Brain microvascular endothelial cell (primary cell): ENCODE measurements at regions not wholly inside any gene's neighbourhood (a gene's known extent, or its start where the extent isn't known, plus 50 kb on each side); places are given as distances from the start of the nearest gene placed in this dataset.

Experiments used
- DNase-seq: peaks from one replicate; pipeline ENCODE4 v3.0.0-alpha.2; 2020
- H3K27ac ChIP-seq: fragments of 250-450 bp; sonication (Bioruptor Pico); 2 replicates; pipeline ENCODE4 v1.5.1; 2020; ENCODE audit warnings: mild to moderate bottlenecking, moderate library complexity
- H3K27me3 ChIP-seq: fragments of 250-450 bp; sonication (Bioruptor Pico); replicated peaks from 2 replicates; pipeline ENCODE4 v1.5.1; 2020; ENCODE audit warnings: mild to moderate bottlenecking
- H3K36me3 ChIP-seq: fragments of 250-450 bp; sonication (Bioruptor Pico); replicated peaks from 2 replicates; pipeline ENCODE4 v1.5.1; 2020; ENCODE audit warnings: mild to moderate bottlenecking
- H3K4me3 ChIP-seq: 2 replicates; pipeline ENCODE4 v1.5.1; 2011; ENCODE audit warnings: low read depth, mild to moderate bottlenecking, control low read depth, low read length, moderate library complexity
- in situ Hi-C: cut with HindIII; loops from 2 replicates; pipeline ENCODE4 v1.10.0; 2017; ENCODE audit warnings: low sequenced_read_pairs, low pct_ligation_motif_present
- TF ChIP-seq, protein P1 (sequence below): IDR thresholded peaks from 2 replicates; pipeline ENCODE4 v1.5.1; 2011; ENCODE audit warnings: low read depth, mild to moderate bottlenecking, moderate library complexity, low read length, control low read depth, inconsistent platforms; ENCODE audit errors: missing control alignments

DNA sequence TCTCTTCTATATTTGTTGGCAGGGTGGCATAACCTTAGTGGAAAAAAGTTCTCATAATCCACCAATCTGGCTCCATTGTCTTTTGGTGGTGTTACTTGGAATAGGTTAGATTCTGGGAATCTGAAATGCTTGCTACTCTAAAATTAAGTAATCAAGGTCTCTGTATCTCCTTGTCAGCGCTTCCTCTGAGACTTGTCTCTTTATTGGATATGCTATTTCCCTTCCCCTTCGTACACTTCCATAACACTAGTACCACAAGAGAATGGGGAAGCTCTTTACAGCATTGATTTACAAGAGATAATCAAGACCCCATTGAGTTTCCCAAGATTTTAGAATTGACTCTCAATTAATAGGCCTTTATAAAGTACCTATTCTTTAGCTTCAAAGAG lies 280.2 kb downstream of the ADGB start:
- H3K4me3 ChIP-seq = no peak overlapping the region
- in situ Hi-C loops = no loop called here
- DNase-seq = no peak
- H3K36me3 ChIP-seq = no peaks in the 10 kb centered on the region
- no peak overlapping the region for H3K27ac ChIP-seq
- TF ChIP-seq, protein P1, sequence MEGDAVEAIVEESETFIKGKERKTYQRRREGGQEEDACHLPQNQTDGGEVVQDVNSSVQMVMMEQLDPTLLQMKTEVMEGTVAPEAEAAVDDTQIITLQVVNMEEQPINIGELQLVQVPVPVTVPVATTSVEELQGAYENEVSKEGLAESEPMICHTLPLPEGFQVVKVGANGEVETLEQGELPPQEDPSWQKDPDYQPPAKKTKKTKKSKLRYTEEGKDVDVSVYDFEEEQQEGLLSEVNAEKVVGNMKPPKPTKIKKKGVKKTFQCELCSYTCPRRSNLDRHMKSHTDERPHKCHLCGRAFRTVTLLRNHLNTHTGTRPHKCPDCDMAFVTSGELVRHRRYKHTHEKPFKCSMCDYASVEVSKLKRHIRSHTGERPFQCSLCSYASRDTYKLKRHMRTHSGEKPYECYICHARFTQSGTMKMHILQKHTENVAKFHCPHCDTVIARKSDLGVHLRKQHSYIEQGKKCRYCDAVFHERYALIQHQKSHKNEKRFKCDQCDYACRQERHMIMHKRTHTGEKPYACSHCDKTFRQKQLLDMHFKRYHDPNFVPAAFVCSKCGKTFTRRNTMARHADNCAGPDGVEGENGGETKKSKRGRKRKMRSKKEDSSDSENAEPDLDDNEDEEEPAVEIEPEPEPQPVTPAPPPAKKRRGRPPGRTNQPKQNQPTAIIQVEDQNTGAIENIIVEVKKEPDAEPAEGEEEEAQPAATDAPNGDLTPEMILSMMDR = no peak
- no peaks in the 10 kb centered on the region for H3K27me3 ChIP-seq

DNA sequence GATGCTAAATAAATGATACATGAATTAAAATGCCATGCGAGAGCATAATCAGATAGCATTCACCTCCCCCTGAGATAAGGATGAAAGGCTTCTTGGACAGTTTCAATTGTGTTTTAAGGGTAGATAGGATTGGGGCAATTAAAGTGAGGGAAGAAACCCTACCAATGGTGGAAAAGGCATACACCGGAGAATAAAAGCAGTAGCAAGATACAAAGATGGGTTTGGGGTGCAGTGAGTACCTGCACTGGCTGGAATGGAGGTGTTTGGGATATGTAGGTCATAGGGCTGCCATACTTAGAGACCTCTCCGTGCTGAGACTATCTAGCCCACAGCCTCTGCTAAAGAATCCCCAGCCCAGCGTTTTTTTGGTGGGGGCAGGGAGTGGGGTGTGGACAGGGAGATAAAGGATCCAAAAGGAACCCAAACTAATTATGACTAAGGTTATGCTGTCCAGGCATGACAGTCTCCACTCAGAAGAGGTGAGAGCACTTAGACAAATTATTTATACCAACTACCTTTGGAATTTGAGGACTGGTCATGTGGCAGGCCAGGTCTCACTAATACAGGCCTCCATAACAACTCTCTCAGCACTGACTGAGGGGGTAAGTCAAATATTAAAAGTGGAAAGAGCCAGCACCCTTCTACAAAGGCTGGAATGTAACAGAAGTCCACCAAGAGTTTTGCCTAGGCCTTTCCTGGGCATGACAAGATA lies 280.8 kb downstream of the ADGB start:
- H3K36me3 ChIP-seq = no peaks in the 10 kb centered on the region
- no peak overlapping the region for H3K27ac ChIP-seq
- no peaks in the 10 kb centered on the region for H3K27me3 ChIP-seq
- no peak overlapping the region for H3K4me3 ChIP-seq
- DNase-seq = no peak
- in situ Hi-C loops = no loop called here
- TF ChIP-seq, protein P1 = no peak

DNA sequence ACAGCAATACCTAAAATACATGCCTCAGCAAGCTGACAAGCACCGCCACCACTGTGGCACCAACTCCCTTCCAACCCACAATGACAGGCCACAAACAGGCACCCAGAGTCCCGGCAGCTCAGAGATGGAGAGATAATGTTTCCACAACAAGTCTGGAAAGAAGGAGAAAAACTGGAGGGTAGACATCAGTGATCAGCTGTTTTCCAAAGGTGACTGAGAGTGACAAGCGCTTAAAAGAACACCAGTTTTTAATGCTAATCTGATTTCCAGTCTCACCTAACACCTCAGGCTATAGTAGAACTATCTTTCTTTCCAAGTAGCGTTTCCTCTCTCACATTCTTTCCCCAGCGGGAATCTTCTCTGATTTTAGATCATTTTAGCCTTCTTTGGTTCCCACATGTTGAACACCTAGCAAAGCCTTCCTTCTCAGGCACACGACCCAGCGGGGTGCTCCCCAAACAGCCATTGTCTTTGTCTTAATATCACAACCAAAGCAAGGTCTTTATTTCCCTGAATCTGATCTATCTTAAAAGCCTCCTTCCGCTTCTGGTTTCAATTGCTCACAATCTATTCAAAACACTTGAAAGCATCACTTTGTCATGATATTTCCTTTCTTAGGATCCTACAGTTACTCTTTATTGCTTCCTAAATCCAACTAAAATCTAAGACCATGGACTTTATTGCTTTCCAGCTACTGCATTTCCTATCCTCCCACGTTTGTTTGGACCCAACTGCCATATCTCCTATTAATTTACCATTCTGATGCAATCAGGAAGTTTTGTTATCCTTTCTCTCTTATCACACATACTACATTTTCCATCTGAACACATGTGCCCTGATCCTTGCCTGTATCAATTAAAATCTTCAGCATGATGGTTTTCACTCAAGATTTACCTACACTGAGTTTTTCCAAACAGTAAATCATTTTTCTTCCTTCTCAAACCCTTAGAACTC lies 282.7 kb downstream of the ADGB start:
- in situ Hi-C loops = no loop called here
- Histone ChIP-seq H3K4me3 (no peak overlapping the region), H3K27me3 (no peaks in the 10 kb centered on the region), H3K27ac (no peak overlapping the region), H3K36me3 (no peaks in the 10 kb centered on the region)
- DNase-seq = no peak
- TF ChIP-seq, protein P1 = no peak

DNA sequence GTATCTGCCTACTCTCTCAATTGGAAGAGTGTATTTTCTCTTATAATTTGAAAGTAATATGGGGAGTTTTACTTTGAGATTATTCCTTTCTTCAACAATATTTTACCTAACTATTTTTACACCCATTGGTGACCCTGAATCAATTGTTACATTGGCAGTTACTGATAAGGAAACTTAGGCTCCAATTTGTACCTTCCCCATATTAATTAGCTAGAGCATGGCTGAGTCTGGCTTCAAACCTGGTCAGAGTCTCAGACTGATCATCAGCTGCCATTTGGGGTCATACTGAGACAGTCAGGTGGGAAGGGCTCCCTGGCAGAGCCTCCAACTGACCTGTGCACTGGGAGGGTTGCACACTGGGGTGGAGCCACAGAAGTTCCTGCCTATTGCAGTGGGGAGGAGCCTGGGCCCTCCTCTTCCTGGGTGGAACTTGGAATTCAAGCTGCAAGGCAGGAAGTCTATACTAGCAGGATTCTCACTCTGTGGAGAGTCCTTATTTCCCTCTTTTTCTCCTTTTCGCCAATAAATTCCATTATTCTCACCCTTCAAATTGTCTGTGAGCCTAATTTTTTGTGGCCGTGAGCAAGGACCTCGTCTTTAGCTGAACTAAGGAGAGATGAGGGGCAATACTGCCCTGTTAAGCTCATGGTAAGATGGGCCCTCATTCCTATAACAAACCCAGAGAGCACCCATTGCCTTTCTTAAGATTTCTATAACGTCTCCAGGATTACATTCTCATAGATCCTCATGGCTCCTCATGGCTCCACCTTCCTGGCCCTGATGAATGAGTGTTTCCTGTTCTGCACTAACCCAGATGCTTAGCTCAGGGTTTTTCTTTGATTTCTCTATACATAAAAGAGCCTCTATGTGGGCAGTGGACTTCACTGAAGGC lies 285.1 kb downstream of the ADGB start:
- no peaks in the 10 kb centered on the region for H3K27me3 ChIP-seq
- no peak overlapping the region for H3K27ac ChIP-seq
- TF ChIP-seq, protein P1 = no peak
- no peak overlapping the region for H3K4me3 ChIP-seq
- in situ Hi-C loops = no loop called here
- DNase-seq = no peak
- H3K36me3 ChIP-seq = no peaks in the 10 kb centered on the region

DNA sequence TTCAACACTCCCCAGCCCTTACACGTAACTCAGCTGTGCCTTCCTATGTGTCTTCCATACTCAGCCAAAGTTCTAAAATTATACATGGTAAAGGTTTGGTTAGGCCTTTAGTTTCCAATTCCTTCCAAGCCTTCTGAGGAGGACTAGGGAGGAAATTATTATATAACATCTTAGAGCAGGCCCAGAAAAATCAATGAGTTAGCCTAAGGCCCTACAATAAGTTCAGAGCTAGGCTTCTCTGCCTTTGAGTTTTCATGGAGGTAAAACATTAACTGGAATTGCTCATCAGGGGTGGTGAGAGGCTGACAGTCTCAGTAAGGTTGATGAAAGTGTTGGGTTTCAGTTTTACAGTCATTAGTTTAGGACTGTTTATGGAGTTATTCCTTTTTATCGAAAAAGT lies 286.0 kb downstream of the ADGB start:
- no peak overlapping the region for H3K27ac ChIP-seq
- TF ChIP-seq, protein P1 = no peak
- H3K36me3 ChIP-seq = no peaks in the 10 kb centered on the region
- in situ Hi-C loops = no loop called here
- no peaks in the 10 kb centered on the region for H3K27me3 ChIP-seq
- DNase-seq = no peak
- H3K4me3 ChIP-seq = no peak overlapping the region
